H9 (cell line): ENCODE measurements at regions not wholly inside any gene's neighbourhood (a gene's known extent, or its start where the extent isn't known, plus 50 kb on each side); places are given as distances from the start of the nearest gene placed in this dataset.

ENCODE experiments used
- DNase-seq: peaks from one replicate; pipeline ENCODE4 v3.0.0-alpha.2; 2017
- H2AFZ ChIP-seq: one replicate; pipeline ENCODE4 v1.6.1; 2013; ENCODE audit warnings: mild to moderate bottlenecking, low read length, control low read depth, moderate library complexity
- H2AK5ac ChIP-seq: 2 replicates; pipeline ENCODE4 v1.6.1; 2013; ENCODE audit warnings: low read length, control low read depth, mixed read lengths; ENCODE audit not compliant: insufficient read length
- H2BK120ac ChIP-seq: one replicate; pipeline ENCODE4 v1.6.1; 2013; ENCODE audit warnings: low read depth, mild to moderate bottlenecking, low read length, control low read depth, inconsistent platforms; ENCODE audit not compliant: poor library complexity, severe bottlenecking
- H2BK12ac ChIP-seq: 2 replicates; pipeline ENCODE4 v1.6.1; 2013; ENCODE audit warnings: low read length, control low read depth, mixed read lengths, low read depth; ENCODE audit not compliant: insufficient read length
- H2BK15ac ChIP-seq: 2 replicates; pipeline ENCODE4 v1.6.1; 2013; ENCODE audit warnings: low read depth, low read length, control low read depth
- H2BK20ac ChIP-seq: one replicate; pipeline ENCODE4 v1.6.1; 2013; ENCODE audit warnings: low read depth, mild to moderate bottlenecking, low read length, control low read depth, inconsistent platforms; ENCODE audit not compliant: poor library complexity, severe bottlenecking
- H2BK5ac ChIP-seq: 2 replicates; pipeline ENCODE4 v1.6.1; 2013; ENCODE audit warnings: low read length, control low read depth, mixed read lengths; ENCODE audit not compliant: insufficient read length
- H3K14ac ChIP-seq: 2 replicates; pipeline ENCODE4 v1.6.1; 2013; ENCODE audit warnings: low read length, control low read depth; ENCODE audit not compliant: insufficient read depth
- H3K18ac ChIP-seq: 2 replicates; pipeline ENCODE4 v1.6.1; 2013; ENCODE audit warnings: low read depth, mild to moderate bottlenecking, mixed read lengths, low read length, control low read depth; ENCODE audit not compliant: insufficient read length
- H3K23ac ChIP-seq: 2 replicates; pipeline ENCODE4 v1.6.1; 2013; ENCODE audit warnings: low read length, control low read depth, mixed read lengths, low read depth; ENCODE audit not compliant: insufficient read length
- H3K23me2 ChIP-seq: 2 replicates; pipeline ENCODE4 v1.6.1; 2013; ENCODE audit warnings: low read depth, mild to moderate bottlenecking, mixed read lengths, low read length, control low read depth; ENCODE audit not compliant: insufficient read length, poor library complexity, severe bottlenecking
- H3K27ac ChIP-seq: 2 replicates; pipeline ENCODE4 v1.5.1; 2013; ENCODE audit warnings: low read length, control low read depth, mixed read lengths, low read depth; ENCODE audit not compliant: insufficient read length
- H3K27me3 ChIP-seq: 2 replicates; pipeline ENCODE4 v1.6.1; 2013; ENCODE audit warnings: low read length, control low read depth, inconsistent platforms; ENCODE audit not compliant: insufficient read depth
- H3K4ac ChIP-seq: 2 replicates; pipeline ENCODE4 v1.6.1; 2013; ENCODE audit warnings: low read depth, mild to moderate bottlenecking, control low read depth, inconsistent platforms, low read length, moderate library complexity
- H3K4me1 ChIP-seq: 2 replicates; pipeline ENCODE4 v1.6.1; 2013; ENCODE audit warnings: low read length, control low read depth, inconsistent platforms; ENCODE audit not compliant: insufficient read depth
- H3K4me2 ChIP-seq: 2 replicates; pipeline ENCODE4 v1.6.1; 2013; ENCODE audit warnings: low read length, control low read depth, mixed read lengths; ENCODE audit not compliant: insufficient read length, insufficient read depth
- H3K56ac ChIP-seq: 2 replicates; pipeline ENCODE4 v1.6.1; 2013; ENCODE audit warnings: low read depth, mild to moderate bottlenecking, mixed read lengths, low read length, control low read depth; ENCODE audit not compliant: insufficient read length
- H3K79me1 ChIP-seq: 2 replicates; pipeline ENCODE4 v1.6.1; 2013; ENCODE audit warnings: low read depth, mild to moderate bottlenecking, moderate library complexity, low read length, control low read depth, inconsistent platforms; ENCODE audit not compliant: insufficient read depth, poor library complexity, severe bottlenecking
- H3K79me2 ChIP-seq: 2 replicates; pipeline ENCODE4 v1.6.1; 2013; ENCODE audit warnings: low read length, control low read depth, inconsistent platforms; ENCODE audit not compliant: insufficient read depth
- H3K9ac ChIP-seq: 2 replicates; pipeline ENCODE4 v1.6.1; 2013; ENCODE audit warnings: low read length, control low read depth, mixed read lengths; ENCODE audit not compliant: insufficient read length; ENCODE audit errors: extremely low read depth
- H3K9me3 ChIP-seq: one replicate; pipeline ENCODE4 v1.6.1; 2013; ENCODE audit warnings: low read depth, low read length, inconsistent platforms; ENCODE audit not compliant: control insufficient read depth
- H3T11ph ChIP-seq: one replicate; pipeline ENCODE4 v1.6.1; 2013; ENCODE audit warnings: mild to moderate bottlenecking, low read length, control low read depth, inconsistent platforms
- H4K20me1 ChIP-seq: one replicate; pipeline ENCODE4 v1.6.1; 2013; ENCODE audit not compliant: control insufficient read depth, insufficient read length, insufficient read depth
- H4K5ac ChIP-seq: 2 replicates; pipeline ENCODE4 v1.6.1; 2013; ENCODE audit warnings: low read depth, mild to moderate bottlenecking, mixed read lengths, low read length, control low read depth; ENCODE audit not compliant: insufficient read length
- H4K8ac ChIP-seq: replicated peaks from 2 replicates; pipeline ENCODE4 v1.6.1; 2013; ENCODE audit warnings: low read length, control low read depth, mixed read lengths, low read depth; ENCODE audit not compliant: insufficient read length
- H4K91ac ChIP-seq: 2 replicates; pipeline ENCODE4 v1.6.1; 2013; ENCODE audit warnings: low read depth, mild to moderate bottlenecking, moderate library complexity, mixed read lengths, low read length, control low read depth; ENCODE audit not compliant: insufficient read length
- H3K27ac Mint-ChIP-seq, 3 experiments: 2 replicates in 2 of 3; 3 replicates in 1 of 3; pipeline ENCODE4 v1.8.0; 2020 to 2021; ENCODE audit warnings: mixed read lengths in 3 of 3, mild to moderate bottlenecking in 1 of 3, moderate library complexity in 1 of 3
- H3K27me3 Mint-ChIP-seq: 2 replicates; pipeline ENCODE4 v1.8.0; 2021; ENCODE audit warnings: low read depth, mild to moderate bottlenecking, moderate library complexity, mixed read lengths
- H3K36me3 Mint-ChIP-seq, 3 experiments: 2 replicates in 2 of 3; 3 replicates in 1 of 3; pipeline ENCODE4 v1.8.0; 2020 to 2021; ENCODE audit warnings: low read depth in 3 of 3, mixed read lengths in 3 of 3; ENCODE audit not compliant: insufficient read depth in 1 of 3
- H3K4me1 Mint-ChIP-seq, 2 experiments: 2 replicates each; pipeline ENCODE4 v1.8.0; 2020; ENCODE audit warnings: mixed read lengths in 2 of 2
- H3K4me3 Mint-ChIP-seq, 2 experiments: 2 replicates in 1 of 2; 3 replicates in 1 of 2; pipeline ENCODE4 v1.8.0; 2020 to 2021; ENCODE audit warnings: mild to moderate bottlenecking in 2 of 2, mixed read lengths in 2 of 2, moderate library complexity in 1 of 2
- H3K9me3 Mint-ChIP-seq, 2 experiments: 2 replicates in 1 of 2; 3 replicates in 1 of 2; pipeline ENCODE4 v1.8.0; 2020; ENCODE audit warnings: mild to moderate bottlenecking in 2 of 2, mixed read lengths in 2 of 2, moderate library complexity in 1 of 2
- CTCF ChIP-seq: fragments of 200-600 bp; sonication (generic); conservative IDR thresholded peaks from 3 replicates; pipeline ENCODE4 v1.8.0; 2021; ENCODE audit warnings: antibody characterized with exemption, mild to moderate bottlenecking
- WGBS: extraction: QIAGEN DNeasy Blood & Tissue Kit; methylation state at CpG from one replicate; pipeline ENCODE4 v1.1.7; 2013; ENCODE audit warnings: missing lambda C conversion rate, low lambda C conversion rate, mixed read lengths; ENCODE audit not compliant: insufficient read length; ENCODE audit errors: extremely low coverage; 5-methylcytosine and 5-hydroxymethylcytosine counted together

- Histone ChIP-seq H2BK15ac (no peak overlapping the region), H3K27me3 (no peaks in the 10 kb centered on the region), H3K4ac (no peak overlapping the region), H3K14ac (no peak overlapping the region), H2AK5ac (no peak overlapping the region), H2BK120ac (no peak overlapping the region), H3K56ac (no peak overlapping the region), H2BK12ac (no peak overlapping the region), H3K4me1 (no peaks in the 10 kb centered on the region), H3K79me2 (no peaks in the 10 kb centered on the region), H3K79me1 (no peaks in the 10 kb centered on the region), H4K8ac (no peak overlapping the region), H4K91ac (no peak overlapping the region), H3K9me3 (no peaks in the 10 kb centered on the region), H3K27ac (no peak overlapping the region), H3K23me2 (no peaks in the 10 kb centered on the region), H2AFZ (no peak overlapping the region), H4K5ac (no peak overlapping the region), H3K9ac (no peak overlapping the region), H3T11ph (no peak overlapping the region), H3K23ac (no peak overlapping the region), H3K4me2 (no peak overlapping the region), H4K20me1 (no peaks in the 10 kb centered on the region), H3K18ac (no peak overlapping the region), H2BK20ac (no peak overlapping the region), H2BK5ac (no peak overlapping the region)
- H3K27me3 Mint-ChIP-seq, result no peaks in the 10 kb centered on the region
- no CpG with 5 or more reads among the region's 22 CpGs for whole genome bisulfite sequencing
- H3K27ac Mint-ChIP-seq, result no peak overlapping the region
- peaks cover 11 to 12% of the 10 kb centered on the region in 2 experiments for H3K9me3 Mint-ChIP-seq
- TF ChIP-seq CTCF, result no peak
- H3K4me1 Mint-ChIP-seq, result peaks cover 13 to 21% of the 10 kb centered on the region in 2 experiments
- H3K36me3 Mint-ChIP-seq, result peaks cover 3 to 13% (median 6%) of the 10 kb centered on the region in 3 experiments; a peak in 5 of 7 replicates
- H3K4me3 Mint-ChIP-seq, result no peak overlapping the region
- DNase-seq, result no peak
These were observed 602.5 kb downstream of the KCTD8 start for GRCh38 chr4:43846111-43846587.
